Stimulated activated CD4-positive, alpha-beta T cell treated with anti-CD3 and anti-CD28 coated beads, Interleukin-1b, Interleukin-23, amount 100 ng/mL, for 1 hour (primary cell): ENCODE measurements at regions not wholly inside any gene's neighbourhood (a gene's known extent, or its start where the extent isn't known, plus 50 kb on each side); places are given as distances from the start of the nearest gene placed in this dataset.

ENCODE experiments used
- DNase-seq, 2 donors: peaks; one replicate each; pipeline ENCODE4 v3.0.0-alpha.2; 2020; ENCODE audit warnings: low read depth in 2 of 2

GRCh38 chr3:26515351-26515750 is 107.2 kb upstream of the LRRC3B start:
- DNase-seq: no peak

- DNase-seq: no peak
These were observed 101.3 kb upstream of the LRRC3B start for GRCh38 chr3:26521261-26521660.

- no peak for DNase-seq
These were observed 99.7 kb upstream of the LRRC3B start for GRCh38 chr3:26522919-26523318.

GRCh38 chr3:26525013-26525412 is 97.6 kb upstream of the LRRC3B start:
- no peak for DNase-seq

GRCh38 chr3:26535151-26535550 is 87.4 kb upstream of the LRRC3B start:
- DNase-seq: no peak

GRCh38 chr3:26536955-26537354 is 85.6 kb upstream of the LRRC3B start:
- DNase-seq: no peak

GRCh38 chr3:26550413-26550812 is 72.2 kb upstream of the LRRC3B start:
- DNase-seq: no peak

- no peak for DNase-seq
These were observed 65.9 kb upstream of the LRRC3B start for GRCh38 chr3:26556637-26557036.

- no peak for DNase-seq
These were observed 64.3 kb upstream of the LRRC3B start for GRCh38 chr3:26558257-26558656.

- no peak for DNase-seq
These were observed 63.3 kb upstream of the LRRC3B start for GRCh38 chr3:26559227-26559626.

- DNase-seq: no peak
These were observed 62.5 kb upstream of the LRRC3B start for GRCh38 chr3:26560081-26560480.

GRCh38 chr3:26562021-26562768 is 60.4 kb upstream of the LRRC3B start:
- DNase-seq: no peak
